Astrocyte (in vitro differentiated cells and primary cell): ENCODE measurements at regions not wholly inside any gene's neighbourhood (a gene's known extent, or its start where the extent isn't known, plus 50 kb on each side); places are given as distances from the start of the nearest gene placed in this dataset.

ENCODE experiments used
- EZH2 ChIP-seq: IDR thresholded peaks from 2 replicates; pipeline ENCODE4 v1.6.1; 2012; ENCODE audit warnings: mild to moderate bottlenecking, low read length, inconsistent platforms; ENCODE audit not compliant: insufficient read depth
- TF ChIP-seq, protein P1 (sequence below): IDR thresholded peaks from 2 replicates; pipeline ENCODE4 v1.5.1; 2011; ENCODE audit warnings: low read depth, mild to moderate bottlenecking, inconsistent platforms, low read length, moderate library complexity; ENCODE audit not compliant: insufficient read depth

DNA sequence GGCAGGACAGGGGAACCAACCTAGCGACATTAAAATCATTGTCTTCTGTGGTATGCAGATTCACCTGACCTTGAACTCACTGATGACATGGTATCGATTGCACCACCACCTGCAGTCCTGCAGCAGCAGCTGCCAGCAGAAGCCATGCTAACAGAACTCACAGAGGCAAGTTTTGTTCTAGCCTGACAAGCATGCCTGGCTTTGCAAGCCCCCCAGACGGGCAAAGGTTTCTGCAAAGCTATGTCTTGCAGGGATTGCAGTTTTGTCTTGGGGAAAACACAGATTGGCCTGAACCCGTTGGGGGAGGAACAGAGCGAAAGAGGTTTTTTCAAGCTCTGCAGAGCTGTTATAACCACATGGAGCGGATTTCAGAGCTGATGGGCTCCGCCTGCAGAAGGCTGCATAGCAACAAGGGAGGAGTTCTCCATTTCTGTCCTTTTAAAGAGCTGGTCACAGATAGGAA lies 221.0 kb downstream of the HIPK3 start:
- TF ChIP-seq, protein P1, sequence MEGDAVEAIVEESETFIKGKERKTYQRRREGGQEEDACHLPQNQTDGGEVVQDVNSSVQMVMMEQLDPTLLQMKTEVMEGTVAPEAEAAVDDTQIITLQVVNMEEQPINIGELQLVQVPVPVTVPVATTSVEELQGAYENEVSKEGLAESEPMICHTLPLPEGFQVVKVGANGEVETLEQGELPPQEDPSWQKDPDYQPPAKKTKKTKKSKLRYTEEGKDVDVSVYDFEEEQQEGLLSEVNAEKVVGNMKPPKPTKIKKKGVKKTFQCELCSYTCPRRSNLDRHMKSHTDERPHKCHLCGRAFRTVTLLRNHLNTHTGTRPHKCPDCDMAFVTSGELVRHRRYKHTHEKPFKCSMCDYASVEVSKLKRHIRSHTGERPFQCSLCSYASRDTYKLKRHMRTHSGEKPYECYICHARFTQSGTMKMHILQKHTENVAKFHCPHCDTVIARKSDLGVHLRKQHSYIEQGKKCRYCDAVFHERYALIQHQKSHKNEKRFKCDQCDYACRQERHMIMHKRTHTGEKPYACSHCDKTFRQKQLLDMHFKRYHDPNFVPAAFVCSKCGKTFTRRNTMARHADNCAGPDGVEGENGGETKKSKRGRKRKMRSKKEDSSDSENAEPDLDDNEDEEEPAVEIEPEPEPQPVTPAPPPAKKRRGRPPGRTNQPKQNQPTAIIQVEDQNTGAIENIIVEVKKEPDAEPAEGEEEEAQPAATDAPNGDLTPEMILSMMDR = no peak
- TF ChIP-seq EZH2 = no peak
